A172 (cell line): ENCODE measurements at regions not wholly inside any gene's neighbourhood (a gene's known extent, or its start where the extent isn't known, plus 50 kb on each side); places are given as distances from the start of the nearest gene placed in this dataset.

Experiments
- DNase-seq: peaks from one replicate; pipeline ENCODE4 v3.0.0-alpha.2; 2015; ENCODE audit warnings: low spot score

DNA sequence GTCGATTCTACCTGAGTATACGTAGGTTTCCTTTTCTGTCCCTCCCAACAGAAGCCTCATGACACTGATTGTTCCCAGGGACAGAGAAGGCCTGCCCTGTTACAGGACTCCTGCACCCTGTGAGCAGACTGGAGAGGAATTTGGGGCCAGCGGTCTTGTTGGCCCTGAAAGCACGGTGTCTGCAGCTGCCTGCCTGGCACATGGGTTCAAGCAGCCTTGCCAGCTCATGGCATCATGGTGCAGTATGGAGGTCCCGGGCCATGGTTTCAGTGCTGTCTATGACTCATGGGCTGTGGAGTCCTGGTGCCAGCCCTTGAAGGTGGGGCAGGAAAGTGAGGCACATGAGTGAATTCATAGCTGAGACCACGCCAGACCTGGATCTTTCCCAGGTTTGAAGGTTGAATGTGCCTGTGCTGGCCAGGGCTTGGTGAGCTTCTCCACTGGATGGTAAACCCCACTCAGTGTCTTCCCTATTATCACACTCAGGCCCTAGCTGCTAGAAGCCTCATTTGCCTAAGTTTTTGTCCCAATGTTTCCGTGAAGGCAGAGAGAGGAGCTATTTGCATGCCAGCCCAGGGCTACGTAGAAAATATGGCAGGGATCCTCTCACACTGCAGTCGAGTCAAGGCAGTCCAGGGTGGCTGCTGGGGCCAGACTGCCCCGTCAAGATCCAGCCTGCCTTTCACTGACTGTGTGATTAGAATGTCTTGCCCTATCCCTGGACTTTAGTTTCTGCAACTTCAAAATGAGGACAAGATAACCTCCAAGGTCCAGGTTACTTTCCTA, 277.2 kb upstream of the CCL2 start:
- peak; percentile 40 for DNase-seq

DNA sequence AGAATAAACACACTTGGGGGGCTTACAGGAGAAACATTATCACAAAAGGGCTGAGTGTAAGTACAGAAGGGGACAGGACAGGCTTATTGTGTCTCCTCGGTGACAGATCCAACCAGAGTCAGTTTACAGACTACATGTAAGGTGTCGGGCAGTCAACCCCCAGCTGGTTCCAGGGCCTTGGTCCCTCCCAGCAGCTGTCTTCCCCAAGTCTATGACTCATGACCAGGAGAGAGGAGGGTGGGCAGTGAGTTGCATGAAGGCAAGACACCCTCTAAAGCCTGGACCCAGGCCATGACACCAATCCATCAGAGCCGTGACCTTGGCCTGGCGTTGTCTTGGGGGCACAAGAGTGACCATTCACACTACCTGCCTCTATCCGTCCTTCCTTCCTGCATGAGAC, 276.2 kb upstream of the CCL2 start:
- DNase-seq = no peak

DNA sequence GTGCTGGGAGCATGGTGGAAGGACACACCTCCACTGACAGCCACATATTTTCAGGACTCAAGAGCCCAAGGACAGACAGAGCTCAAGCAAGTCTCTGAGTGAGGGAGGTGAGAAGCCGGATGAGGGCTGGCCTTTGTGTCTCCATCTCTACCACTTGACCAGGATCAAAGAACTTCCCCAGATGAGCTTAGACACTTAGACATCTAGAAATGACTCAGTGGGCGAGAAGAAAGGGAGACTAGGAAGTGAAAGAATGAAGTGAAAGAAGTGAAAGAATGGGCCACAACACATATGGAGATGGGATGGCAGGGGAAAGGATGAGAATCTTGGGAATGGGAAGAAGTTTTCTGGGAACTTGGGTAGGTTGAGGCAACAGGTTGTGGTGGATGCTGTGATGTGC, 274.9 kb upstream of the CCL2 start:
- no peak for DNase-seq

DNA sequence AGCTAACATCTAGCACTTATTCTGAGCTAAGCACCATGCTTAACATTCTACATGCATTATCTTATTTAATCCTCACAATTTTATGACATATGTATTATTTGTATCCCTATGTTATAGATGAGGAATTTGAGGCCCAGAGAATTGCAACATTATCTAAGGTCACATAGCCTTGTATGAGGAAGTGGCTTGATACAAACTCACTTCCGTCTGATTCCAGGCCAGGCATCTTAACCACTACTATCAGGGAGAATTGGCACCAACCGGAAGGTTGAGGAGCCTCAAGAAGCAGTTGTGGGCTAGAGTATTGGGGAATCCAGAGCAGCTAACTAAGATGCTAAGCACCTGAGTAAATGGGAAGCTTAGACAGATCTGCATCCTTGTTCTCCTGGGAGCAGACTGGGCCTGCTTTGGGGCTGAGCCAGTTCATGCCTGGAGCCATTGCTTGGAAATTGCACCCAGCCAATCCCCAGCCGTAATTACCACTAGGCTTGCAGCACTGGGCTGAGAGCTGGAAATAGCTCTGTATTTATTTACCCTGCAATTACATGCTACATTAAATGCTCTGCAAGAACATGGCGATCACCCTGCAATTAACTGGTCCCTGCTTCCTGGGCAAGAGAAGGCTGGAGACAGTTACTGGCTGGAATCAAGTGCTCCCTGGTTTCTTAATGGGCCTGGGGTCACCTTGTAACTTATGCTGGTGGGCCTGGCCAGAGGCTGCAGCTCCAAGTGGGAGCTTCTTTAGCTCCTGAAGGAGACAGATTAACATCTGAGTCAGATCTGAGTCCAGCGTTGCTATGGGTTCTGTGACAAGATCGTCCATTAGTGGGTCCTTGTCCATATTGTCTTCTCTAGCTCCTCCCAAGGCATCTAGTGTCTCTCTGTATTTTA, 273.1 kb upstream of the CCL2 start:
- DNase-seq = no peak

DNA sequence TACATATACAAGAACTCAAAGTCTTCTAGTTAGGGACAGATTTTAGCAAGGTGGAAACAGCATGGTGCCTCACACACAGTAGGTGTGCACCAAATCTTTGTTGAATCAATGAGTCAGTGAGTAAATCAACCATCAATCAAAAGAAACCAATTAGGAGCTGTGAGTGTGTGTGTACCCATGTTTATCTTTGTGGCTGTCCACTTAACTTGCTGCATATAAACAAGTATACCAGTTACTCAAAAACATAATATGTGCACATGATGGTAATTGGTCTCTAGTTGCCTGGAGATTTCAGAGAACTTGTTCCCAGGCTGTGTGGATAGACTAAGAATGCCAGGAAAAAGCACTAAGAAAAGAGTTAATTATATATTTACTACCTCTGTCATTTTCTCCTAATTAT, 272.2 kb upstream of the CCL2 start:
- no peak for DNase-seq

DNA sequence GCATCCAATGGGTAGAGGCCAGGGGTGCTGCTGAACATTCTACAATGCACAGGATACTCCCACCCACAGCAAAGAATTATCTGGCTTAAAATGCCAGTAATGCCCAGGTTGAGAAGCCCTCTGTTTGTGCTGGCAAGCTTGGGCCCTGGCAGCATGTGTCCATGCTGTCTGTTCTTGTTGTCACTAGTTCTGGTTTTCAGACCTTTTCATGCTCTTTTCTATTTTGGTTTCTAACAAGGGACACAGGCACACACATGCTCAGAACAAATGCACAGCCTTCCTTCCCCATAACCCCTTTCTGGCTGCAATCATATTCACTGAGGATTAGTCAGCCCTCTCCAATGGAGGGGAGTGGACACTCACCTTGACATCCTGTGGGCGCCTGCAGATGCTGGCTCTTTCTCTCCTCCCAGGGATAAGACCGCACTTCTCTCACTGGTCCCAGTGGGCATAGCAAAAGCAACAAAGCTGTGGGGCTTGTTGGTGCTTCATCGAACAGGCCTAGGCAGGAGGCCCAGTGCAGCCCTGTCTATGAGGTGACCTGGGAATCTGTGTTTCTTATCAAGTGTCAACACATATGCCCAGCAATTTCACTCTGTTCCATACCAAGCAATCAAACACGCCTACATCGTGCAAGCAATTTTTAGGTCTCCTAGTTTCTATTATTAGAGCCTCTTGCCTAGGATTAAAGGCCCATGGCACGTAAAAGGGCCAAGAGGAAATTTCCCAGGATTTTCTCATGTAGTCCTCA, 271.1 kb upstream of the CCL2 start:
- no peak for DNase-seq

DNA sequence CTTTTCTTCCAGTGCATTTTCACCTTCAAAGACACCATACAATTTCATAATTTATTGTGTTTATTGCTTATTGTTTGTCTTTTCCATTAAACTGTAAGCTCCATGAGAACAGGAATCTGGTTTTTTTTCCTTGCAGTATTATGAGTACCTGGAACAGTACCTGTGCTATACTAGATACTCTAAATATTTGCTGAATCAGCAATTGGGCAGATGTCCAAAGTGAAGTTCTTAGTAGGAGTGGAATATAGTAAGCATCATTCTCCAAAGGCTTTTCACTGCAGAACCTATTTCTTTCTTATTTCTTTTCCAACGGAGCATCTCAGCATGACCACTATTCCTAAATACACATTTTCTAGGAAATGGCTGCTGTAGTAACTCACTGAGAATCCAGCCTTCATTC, 269.0 kb upstream of the CCL2 start:
- no peak for DNase-seq

DNA sequence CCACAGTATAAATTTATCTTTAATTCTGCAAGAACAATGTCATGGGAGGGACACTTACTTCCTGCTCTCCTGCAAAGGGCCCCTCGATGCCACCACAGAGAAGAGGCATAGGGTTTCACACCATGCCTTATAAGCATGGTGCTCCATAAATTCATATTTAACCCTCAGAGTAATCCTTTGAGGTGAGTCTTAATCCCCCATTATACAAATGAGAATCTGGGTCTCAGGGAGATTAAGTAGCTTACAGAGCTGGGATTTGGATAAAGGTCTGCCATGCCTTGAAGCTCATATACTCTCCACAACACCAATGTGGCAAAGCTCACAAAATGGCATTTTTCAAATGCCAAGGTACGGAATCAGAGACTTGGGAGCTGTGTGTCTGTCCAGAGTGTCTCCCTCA, 268.5 kb upstream of the CCL2 start:
- no peak for DNase-seq

DNA sequence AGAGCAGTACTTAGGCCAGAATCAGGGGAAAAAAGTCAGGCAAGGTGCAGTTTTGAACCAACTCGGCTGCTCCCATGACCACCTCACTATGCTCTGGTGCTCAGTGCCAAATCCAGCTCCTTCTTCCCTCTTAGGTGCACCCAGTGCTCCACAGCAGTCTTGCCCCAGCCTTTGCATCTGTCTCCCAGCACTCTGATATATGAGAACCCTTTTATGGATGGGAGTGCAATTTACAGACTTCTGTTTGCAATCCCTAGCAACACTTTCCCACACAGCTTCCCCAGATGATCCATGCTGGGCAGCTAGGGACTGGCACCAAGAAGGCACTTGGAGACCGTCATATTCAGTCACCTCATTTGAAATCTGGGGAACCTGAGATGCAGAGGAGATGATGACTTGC, 267.9 kb upstream of the CCL2 start:
- no peak for DNase-seq

DNA sequence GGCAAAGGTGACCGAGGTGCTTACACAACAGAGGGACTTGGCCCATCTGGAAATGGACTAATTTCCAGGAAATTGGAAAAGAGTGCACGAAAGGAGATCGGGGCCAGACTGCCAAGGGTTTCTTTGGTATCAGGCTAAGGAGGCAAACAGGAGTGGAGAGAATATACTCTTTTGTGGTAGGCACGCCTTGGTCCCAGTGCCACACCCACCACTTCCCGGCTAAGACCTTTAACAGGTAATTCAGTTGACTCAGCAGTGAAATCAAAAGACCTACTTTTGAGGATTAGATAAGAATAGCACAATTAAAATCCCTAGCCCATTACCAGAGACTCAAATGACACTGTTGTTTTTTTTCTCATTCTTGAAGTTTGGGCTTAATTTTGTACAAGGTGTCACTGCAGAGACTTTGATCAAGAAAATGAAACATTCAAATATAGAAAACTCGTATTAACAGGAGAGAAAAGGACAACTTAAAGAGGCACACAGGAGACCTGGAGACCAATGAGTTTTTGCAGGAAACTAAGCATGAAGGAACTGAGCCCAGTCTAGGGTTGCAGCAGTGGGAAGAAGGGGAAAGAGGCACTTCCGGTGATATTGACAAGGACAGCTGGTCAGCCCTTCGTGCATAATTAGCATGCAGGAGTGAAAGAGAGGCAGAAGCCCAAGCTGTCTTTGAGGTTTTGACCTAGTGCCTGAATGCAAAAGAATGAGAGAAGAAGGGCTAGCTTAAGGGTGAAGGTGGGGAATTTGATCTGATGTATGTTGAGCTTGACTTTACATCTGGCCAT, 265.5 kb upstream of the CCL2 start:
- no peak for DNase-seq

DNA sequence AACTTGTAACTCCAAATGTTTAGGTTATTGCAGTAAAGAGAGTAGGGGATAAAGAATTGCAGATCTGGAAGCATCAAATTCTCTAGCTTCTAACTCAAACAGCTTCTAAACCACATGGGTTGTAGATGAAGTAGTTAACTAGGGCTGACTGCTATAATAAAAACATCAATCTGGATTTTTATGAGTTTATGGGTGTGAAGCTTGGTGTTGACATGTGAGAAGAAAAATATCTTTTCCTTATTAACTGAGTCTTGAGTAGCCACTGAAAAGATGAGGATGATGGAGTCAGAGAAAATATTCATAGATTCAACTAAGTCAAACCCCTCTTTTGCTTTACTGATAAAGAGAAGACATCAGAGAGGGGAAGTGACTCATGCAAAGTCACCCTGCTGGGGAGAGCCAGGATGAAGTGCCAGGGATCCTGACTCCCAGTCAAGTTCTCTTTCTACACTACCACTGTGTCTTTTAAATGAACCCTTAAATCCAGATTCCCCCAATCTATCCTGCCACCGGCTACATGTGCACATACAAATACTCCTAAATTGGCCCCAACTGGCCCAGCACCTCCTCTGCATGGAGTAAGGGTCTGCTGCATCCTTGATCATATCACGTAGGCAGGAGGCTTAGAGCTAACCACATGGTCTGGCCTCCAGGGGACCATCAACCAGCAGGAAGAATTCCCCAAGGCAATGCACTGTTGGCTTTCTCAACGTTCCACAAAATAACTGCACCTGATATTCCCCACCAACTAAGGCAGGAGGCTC, 264.0 kb upstream of the CCL2 start:
- peak; percentile 88 for DNase-seq

DNA sequence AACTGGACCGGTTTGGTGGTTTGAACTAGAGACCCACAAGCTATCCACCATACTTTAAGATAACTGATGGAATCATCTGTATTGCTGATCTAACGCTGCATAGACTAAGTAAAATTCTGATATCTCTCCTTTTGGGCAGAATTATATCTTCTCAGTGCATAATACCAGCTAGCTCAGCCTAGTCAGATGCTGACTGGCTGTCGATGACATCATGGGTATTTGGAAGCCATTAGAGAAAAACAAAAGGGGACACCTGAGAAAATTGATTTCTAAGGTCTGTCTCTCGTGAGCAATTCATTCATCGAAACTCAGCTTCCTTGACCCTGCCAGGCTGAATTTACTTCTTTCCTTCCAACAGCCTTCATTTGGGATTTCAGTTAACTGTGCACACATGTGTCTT, 263.0 kb upstream of the CCL2 start:
- DNase-seq = no peak

DNA sequence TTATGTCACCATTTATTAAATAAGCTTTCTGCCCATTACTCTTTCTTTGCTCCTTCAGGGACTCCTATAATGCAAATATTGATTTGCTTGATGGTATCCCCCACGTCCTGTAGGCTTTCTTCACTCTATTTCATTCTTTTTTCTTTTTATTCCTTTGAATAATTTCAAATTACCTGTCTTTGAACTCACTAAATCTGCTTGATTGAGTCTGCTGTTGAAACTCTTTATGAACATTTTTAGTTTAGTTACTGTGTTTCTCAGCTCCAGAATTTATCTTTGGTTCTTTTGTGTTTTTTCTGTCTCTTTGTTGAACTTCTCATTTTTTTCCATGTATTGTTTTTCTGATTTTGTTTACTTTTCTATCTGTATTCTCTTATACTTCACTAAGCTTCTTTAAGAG, 254.4 kb upstream of the CCL2 start:
- DNase-seq = no peak

DNA sequence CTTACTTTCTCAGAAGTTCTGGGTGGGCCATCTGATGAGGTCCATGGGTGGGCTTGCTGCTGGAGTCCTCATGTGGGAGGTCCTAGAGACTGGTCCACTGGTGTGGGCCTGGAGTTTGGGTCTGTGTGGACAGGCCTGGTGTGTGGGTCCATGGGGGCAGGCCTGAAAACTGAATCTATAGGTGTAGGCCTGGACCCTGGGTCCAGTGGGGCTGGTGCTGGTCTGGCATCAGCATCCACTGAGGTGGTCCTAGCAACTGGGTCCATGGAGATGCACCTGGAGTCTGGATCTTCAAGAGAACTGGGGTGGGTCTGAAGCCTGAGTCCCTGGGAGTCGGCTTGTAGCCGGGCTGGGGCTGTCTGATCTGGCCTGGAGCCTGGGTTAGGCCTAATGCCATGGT, 253.8 kb upstream of the CCL2 start:
- no peak for DNase-seq

DNA sequence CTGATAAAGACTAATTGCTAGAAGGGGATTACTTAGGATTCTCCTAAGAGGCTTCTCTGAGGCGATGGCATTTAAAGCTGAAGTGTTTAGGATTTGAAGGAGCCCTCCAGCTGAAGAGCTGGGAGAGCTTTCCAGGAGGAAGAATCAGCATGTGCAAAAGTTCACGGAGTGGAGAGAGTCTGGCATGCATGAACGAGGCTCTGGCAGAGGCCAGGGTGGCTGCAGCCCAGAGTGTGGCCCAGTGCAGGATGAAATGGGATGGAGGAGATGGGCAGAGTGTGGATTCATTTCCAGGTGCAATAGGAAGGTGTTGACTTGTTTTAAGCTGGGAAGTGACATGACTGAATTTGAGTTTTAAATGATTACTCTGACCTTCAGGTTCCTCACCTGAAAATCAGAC, 249.0 kb upstream of the CCL2 start:
- DNase-seq = no peak

DNA sequence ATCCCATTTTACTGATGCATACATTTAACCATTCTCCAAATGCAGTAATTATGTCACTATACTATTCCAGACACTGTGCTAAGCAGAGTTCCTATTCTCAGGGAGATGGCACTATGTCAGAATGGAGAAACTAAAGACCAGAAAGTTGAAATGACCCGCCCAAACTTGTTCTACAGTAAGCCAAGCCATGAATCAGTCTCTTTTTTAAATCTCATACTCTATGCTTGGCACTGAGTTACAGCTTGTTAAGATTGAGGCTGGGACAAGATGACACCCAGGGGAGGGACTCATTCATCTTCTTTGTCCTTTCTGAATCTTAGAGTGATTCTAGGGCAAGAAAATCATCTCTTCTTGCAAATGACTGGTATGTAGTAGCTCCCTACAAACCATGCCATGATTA, 247.0 kb upstream of the CCL2 start:
- no peak for DNase-seq

DNA sequence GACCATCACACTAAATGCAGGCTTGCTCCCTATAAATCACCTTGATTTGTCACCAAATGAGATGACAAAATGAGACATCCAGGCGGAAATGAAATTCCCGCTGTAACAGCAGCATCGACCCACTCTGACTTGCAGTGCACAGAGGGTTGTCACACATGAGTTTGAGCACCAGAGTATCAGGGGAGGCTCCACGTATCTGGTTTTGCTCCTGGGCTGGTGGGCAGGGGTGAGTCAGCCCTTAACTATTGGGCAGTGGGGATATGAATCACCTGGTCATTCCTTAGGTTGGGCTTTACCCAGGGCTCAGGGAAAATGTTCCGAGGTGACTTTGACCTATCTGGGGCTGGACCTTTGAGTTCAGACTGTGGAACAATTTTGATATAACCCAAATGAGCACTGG, 245.2 kb upstream of the CCL2 start:
- DNase-seq = peak; percentile 42

DNA sequence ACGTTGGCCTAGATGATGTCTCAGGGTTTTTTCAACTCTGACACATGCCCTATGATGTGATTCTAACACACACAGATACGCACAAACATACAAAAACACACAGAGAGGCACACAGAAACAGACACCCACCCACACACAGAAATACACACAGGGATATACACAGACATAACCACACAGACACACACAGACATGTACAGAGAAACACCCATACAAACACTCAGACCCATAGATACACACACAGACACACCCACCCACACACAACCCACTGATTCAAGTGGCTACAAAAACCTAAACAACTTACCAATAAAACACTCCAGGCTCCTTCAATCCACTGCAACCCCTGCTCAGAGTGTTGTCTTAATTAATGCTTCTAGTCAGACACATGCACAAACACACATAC, 244.6 kb upstream of the CCL2 start:
- DNase-seq = no peak

DNA sequence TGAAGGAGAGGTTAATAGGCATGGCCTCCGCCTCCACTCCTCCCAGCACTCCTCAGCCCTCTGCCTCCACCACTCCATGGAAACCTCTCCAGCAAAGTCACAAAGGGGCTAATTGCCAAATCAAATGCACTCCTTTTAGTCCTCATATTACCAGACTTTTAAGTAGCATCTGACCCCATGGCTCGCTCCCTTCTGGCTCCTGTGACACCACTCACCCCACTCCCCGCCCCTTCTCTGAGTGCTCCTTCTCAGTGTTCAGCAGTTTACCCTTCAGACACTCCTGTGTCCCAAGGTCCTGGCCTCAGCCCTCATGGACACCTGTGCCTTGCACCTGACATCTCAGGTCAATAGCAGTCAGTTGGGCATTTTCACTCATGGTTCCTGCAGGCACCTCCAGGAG, 243.5 kb upstream of the CCL2 start:
- DNase-seq = no peak

DNA sequence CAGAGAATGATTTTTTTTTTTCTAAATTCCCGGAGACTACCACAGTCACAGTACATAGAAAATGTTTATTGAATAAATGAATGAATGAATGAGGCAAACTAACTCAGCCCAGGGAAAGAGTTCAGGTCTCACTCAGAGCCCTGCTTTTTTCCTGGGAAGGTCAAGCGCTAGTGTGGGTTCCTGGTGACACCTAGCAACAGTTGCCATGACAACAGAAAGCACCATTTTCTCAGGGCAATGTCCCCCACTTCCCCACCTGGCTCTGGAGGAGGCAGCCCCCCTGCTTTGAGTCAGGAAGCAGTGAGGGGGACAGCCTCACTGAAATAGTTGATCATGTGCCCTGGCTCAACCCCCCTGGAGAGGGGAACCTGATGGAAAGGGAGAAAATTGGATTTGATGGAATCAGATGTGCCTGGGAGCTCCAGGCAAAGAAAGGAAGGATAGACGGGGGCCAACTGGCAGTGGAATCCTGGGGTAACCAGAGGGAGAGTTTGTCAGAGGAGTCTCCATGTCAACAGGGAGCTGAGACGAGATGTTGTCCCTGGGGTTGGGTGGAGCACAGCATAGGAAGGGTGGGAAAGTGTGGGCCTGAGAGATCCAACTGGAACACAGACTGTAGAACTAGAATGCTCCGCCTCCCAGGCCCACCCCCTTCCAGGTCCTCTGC, 242.2 kb upstream of the CCL2 start:
- no peak for DNase-seq
